ENCODE measurements at regions not wholly inside any gene's neighbourhood (a gene's known extent, or its start where the extent isn't known, plus 50 kb on each side); places are given as distances from the start of the nearest gene placed in this dataset.

GRCh38 chr6:18053078-18053477, 65.6 kb upstream of the KIF13A start (continued):
- TF ChIP-seq, protein P1, sequence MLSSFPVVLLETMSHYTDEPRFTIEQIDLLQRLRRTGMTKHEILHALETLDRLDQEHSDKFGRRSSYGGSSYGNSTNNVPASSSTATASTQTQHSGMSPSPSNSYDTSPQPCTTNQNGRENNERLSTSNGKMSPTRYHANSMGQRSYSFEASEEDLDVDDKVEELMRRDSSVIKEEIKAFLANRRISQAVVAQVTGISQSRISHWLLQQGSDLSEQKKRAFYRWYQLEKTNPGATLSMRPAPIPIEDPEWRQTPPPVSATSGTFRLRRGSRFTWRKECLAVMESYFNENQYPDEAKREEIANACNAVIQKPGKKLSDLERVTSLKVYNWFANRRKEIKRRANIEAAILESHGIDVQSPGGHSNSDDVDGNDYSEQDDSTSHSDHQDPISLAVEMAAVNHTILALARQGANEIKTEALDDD (IDR thresholded peaks at IDR 0.05) = 0 out of 2 replicates have a peak, but pooled peaks have one; percentile 3
- TF ChIP-seq CEBPB (tag; IDR thresholded peaks at IDR 0.05) (peak; percentile 74), ZSCAN32 (CRISPR knock-in tag; IDR thresholded peaks at IDR 0.05) (no peak), HOMEZ (CRISPR knock-in tag; IDR thresholded peaks at IDR 0.05) (no peak), ZNF174 (CRISPR knock-in tag; IDR thresholded peaks at IDR 0.05) (no peak), TEAD1 (CRISPR knock-in tag; IDR thresholded peaks at IDR 0.05) (no peak), ZNF778 (CRISPR knock-in tag; IDR thresholded peaks at IDR 0.05) (no peak)

DNA sequence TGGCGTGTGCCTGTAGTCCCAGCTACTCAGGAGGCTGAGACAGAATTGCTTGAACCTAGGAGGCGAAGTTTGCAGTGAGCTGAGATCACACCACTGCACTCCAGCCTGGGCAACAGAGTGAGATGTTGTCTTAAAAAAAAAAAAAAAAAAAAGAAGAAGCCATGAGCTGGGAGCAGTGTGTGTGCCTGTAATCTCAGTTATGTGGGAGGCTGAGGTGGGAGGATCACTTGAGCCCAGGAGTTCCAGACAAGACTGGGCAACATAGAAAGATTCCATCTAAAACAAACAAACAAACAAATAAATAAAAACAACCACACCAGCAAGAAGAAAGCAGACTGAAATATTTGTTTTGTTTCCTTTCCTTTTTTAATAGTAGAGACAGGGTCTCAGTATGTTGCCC, 62.2 kb upstream of the KIF13A start:
- H3K9ac ChIP-seq (ENCODE audit: insufficient read depth in 1 of 2, low read depth in 2 of 2, low read length in 2 of 2) = no peak overlapping the region
- H3K27me3 ChIP-seq (ENCODE audit: control insufficient read depth in 2 of 2, insufficient read depth in 2 of 2, low read length in 2 of 2) = no peaks in the 10 kb centered on the region
- no peaks in the 10 kb centered on the region for H4K20me1 ChIP-seq (replicated peaks; ENCODE audit: control insufficient read depth, insufficient read depth, low read length)
- WGBS (ENCODE audit: insufficient coverage, low coverage, missing lambda C conversion rate) = 80% methylated on average over 2 of the region's 2 CpGs
- intact Hi-C loops (cut with micrococcal nuclease) (no loop called here), in situ Hi-C loops (cut with MboI) (no loop called here)
- CTCF ChIA-PET (ENCODE audit: low intra/inter-chr PET ratio) = no interaction called here
- no peak for ATAC-seq
- TF ChIP-seq GATA2 (CRISPR knock-in tag; IDR thresholded peaks at IDR 0.05) (no peak), ZNF384 (IDR thresholded peaks at IDR 0.05; ENCODE audit: low read depth, low read length) (0 out of 2 replicates have a peak, but pooled peaks have one; percentile 41), ZNF347 (CRISPR knock-in tag; IDR thresholded peaks at IDR 0.05; ENCODE audit: low read depth) (no peak)
- H3K9me1 ChIP-seq (ENCODE audit: control insufficient read depth, insufficient read depth, low read length) = no peaks in the 10 kb centered on the region
- BruUV-seq (replicated peaks) = no TSS peak
- no peaks in the 10 kb centered on the region for H3K79me2 ChIP-seq (ENCODE audit: control insufficient read depth, insufficient read depth, low read length)
- H3K27ac ChIP-seq (ENCODE audit: extremely low read depth, low read depth, low read length) = no peak overlapping the region
- H3K9me3 ChIP-seq (replicated peaks; ENCODE audit: control insufficient read depth, insufficient read depth, low read depth, low read length) = no peaks in the 10 kb centered on the region
- no peaks in the 10 kb centered on the region for H3K36me3 ChIP-seq (ENCODE audit: control insufficient read depth, insufficient read depth, low read length)
- no peak overlapping the region for H3K4me2 ChIP-seq (ENCODE audit: insufficient read depth, low read length)
- H2AFZ ChIP-seq (ENCODE audit: low read depth, low read length) = no peak overlapping the region
- FAIRE-seq = no peak
- no peak overlapping the region for H3K4me3 ChIP-seq
- peaks cover 2 to 28% of the 10 kb centered on the region in 2 experiments for H3K4me1 ChIP-seq (replicated peaks in 1 of 2; ENCODE audit: control insufficient read depth in 2 of 2, insufficient read depth in 2 of 2, low read length in 2 of 2)
- POLR2A ChIA-PET = interaction anchor here (0.6 kb wide), 1 partner anchor 433 kb away, joined by 3 read pairs; no protein-coding TSS in a partner anchor
- DNase-seq (ENCODE audit: extremely low read depth in 1 of 4, low spot score in 3 of 4) = no peak
